Hepatocyte (in vitro differentiated cells): ENCODE measurements at regions not wholly inside any gene's neighbourhood (a gene's known extent, or its start where the extent isn't known, plus 50 kb on each side); places are given as distances from the start of the nearest gene placed in this dataset.

Source experiments
- CTCF ChIP-seq: fragments of 200-600 bp; sonication (generic); IDR thresholded peaks from 2 replicates; pipeline ENCODE4 v1.5.1; 2016; ENCODE audit warnings: antibody characterized with exemption, mild to moderate bottlenecking; ENCODE audit not compliant: poor library complexity
- EZH2 ChIP-seq: fragments of 200-600 bp; sonication (generic); IDR thresholded peaks from 2 replicates; pipeline ENCODE4 v1.6.1; 2016; ENCODE audit warnings: antibody characterized with exemption, mild to moderate bottlenecking, borderline replicate concordance
- EZH2phosphoT487 ChIP-seq: fragments of 200-600 bp; sonication (generic); IDR thresholded peaks from one replicate; pipeline ENCODE4 v1.6.1; 2018; ENCODE audit warnings: antibody characterized with exemption, mild to moderate bottlenecking, low read depth, moderate library complexity; ENCODE audit not compliant: unreplicated experiment, severe bottlenecking

DNA sequence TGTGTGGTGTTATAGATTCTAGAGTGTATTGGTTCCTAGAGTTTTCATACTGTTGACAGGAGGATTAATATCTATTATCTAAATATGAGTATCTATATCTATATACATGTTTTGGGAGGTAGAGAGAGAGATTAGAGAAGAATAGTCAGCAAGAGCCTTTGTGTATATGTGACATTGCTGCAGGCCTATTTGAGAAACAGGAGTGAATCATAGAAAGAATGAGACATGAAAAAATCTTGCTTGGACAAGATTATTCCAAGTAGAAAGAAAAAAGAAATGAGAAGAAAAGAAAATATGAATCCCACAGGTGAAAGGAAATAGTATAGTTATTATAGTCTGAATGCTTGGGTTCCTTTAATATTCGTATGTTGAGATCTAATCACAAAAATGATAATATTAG lies 720.4 kb downstream of the RERGL start:
- TF ChIP-seq CTCF = no peak
- TF ChIP-seq EZH2 = no peak
- no peak for TF ChIP-seq EZH2phosphoT487
